Suprapubic skin (tissue), 4 donors: ENCODE measurements at regions not wholly inside any gene's neighbourhood (a gene's known extent, or its start where the extent isn't known, plus 50 kb on each side); places are given as distances from the start of the nearest gene placed in this dataset.

Source experiments
- POLR2A ChIP-seq, 2 donors: fragments of 450-650 bp; IDR thresholded peaks; one replicate each; pipeline ENCODE4 v1.6.1; 2017; ENCODE audit warnings: antibody characterized with exemption in 2 of 2, mild to moderate bottlenecking in 2 of 2, moderate library complexity in 2 of 2
- POLR2AphosphoS5 ChIP-seq, 3 donors: sonication (generic); formaldehyde crosslinking; IDR thresholded peaks; one replicate each; pipeline ENCODE4 v1.6.1; 2017; ENCODE audit warnings: antibody characterized with exemption in 3 of 3
- TF ChIP-seq, protein P1 (sequence below), 2 donors: fragments of 200-600 bp in 1 of 2; fragments of 450-650 bp in 1 of 2; sonication (generic) in 1 of 2; IDR thresholded peaks; one replicate each; pipeline ENCODE4 v1.5.1; 2016 to 2019; ENCODE audit warnings: antibody characterized with exemption in 2 of 2, mild to moderate bottlenecking in 1 of 2, moderate library complexity in 1 of 2

DNA sequence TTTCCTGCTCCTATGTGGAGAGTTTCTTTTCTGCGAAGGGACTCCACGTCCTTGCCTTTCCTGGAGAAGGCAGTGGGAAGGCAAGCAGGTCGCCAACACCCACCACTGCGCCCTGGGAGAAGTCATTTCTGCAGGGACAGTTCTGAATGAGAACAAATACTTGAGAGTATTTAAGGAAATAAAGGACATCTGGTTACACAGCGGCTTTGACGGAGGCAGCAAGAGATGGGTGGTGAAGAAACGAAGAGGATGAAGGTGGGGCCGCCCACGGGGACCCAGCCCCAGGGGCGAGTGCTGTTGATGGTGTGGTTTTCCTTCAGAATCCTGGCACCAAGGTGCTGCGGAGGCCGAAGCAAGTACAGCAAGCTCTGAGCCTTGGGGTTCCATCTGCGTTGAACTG lies 75.5 kb downstream of the PSMG1 start:
- TF ChIP-seq, protein P1, sequence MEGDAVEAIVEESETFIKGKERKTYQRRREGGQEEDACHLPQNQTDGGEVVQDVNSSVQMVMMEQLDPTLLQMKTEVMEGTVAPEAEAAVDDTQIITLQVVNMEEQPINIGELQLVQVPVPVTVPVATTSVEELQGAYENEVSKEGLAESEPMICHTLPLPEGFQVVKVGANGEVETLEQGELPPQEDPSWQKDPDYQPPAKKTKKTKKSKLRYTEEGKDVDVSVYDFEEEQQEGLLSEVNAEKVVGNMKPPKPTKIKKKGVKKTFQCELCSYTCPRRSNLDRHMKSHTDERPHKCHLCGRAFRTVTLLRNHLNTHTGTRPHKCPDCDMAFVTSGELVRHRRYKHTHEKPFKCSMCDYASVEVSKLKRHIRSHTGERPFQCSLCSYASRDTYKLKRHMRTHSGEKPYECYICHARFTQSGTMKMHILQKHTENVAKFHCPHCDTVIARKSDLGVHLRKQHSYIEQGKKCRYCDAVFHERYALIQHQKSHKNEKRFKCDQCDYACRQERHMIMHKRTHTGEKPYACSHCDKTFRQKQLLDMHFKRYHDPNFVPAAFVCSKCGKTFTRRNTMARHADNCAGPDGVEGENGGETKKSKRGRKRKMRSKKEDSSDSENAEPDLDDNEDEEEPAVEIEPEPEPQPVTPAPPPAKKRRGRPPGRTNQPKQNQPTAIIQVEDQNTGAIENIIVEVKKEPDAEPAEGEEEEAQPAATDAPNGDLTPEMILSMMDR (IDR thresholded peaks at IDR 0.05): no peak
- no peak for TF ChIP-seq POLR2A (IDR thresholded peaks at IDR 0.05)
- TF ChIP-seq POLR2AphosphoS5 (IDR thresholded peaks at IDR 0.05): no peak
